ENCODE measurements at regions not wholly inside any gene's neighbourhood (a gene's known extent, or its start where the extent isn't known, plus 50 kb on each side); places are given as distances from the start of the nearest gene placed in this dataset.

- no peak for DNase-seq
These were observed 90.6 kb upstream of the CACNA1E start for GRCh38 chr1:181392613-181393220.

GRCh38 chr1:181394766-181395165, 88.6 kb upstream of the CACNA1E start:
- no peak for DNase-seq

GRCh38 chr1:181396171-181396670, 87.1 kb upstream of the CACNA1E start:
- peak; percentile 6 for DNase-seq

- DNase-seq: no peak
These were observed 86.5 kb upstream of the CACNA1E start for GRCh38 chr1:181396811-181397210.

- no peak for DNase-seq
These were observed 85.5 kb upstream of the CACNA1E start for GRCh38 chr1:181397845-181398244.

- no peak for DNase-seq
These were observed 84.8 kb upstream of the CACNA1E start for GRCh38 chr1:181398544-181398943.

GRCh38 chr1:181405584-181405983, 77.7 kb upstream of the CACNA1E start:
- no peak for DNase-seq

GRCh38 chr1:181406989-181407388, 76.3 kb upstream of the CACNA1E start:
- DNase-seq: no peak

- no peak for DNase-seq
These were observed 73.3 kb upstream of the CACNA1E start for GRCh38 chr1:181409981-181410380.

- DNase-seq: no peak
These were observed 70.6 kb upstream of the CACNA1E start for GRCh38 chr1:181412746-181413145.

GRCh38 chr1:181413195-181413815, 70.0 kb upstream of the CACNA1E start:
- no peak for DNase-seq

GRCh38 chr1:181413836-181414235, 69.5 kb upstream of the CACNA1E start:
- no peak for DNase-seq

- no peak for DNase-seq
These were observed 67.0 kb upstream of the CACNA1E start for GRCh38 chr1:181416268-181416860.

GRCh38 chr1:181417915-181418314, 65.4 kb upstream of the CACNA1E start:
- no peak for DNase-seq

GRCh38 chr1:181423301-181423918, 59.9 kb upstream of the CACNA1E start:
- DNase-seq: no peak

- DNase-seq: peak; percentile 71
These were observed 58.4 kb upstream of the CACNA1E start for GRCh38 chr1:181424786-181425403.

- DNase-seq: no peak
These were observed 57.8 kb upstream of the CACNA1E start for GRCh38 chr1:181425566-181425965.

- DNase-seq: no peak
These were observed 53.9 kb upstream of the CACNA1E start for GRCh38 chr1:181429462-181429861.

GRCh38 chr1:181430015-181430885, 53.1 kb upstream of the CACNA1E start:
- DNase-seq: no peak

Measured in effector CD8-positive, alpha-beta T cell (primary cell).